GM19043 (cell line): ENCODE measurements at regions not wholly inside any gene's neighbourhood (a gene's known extent, or its start where the extent isn't known, plus 50 kb on each side); places are given as distances from the start of the nearest gene placed in this dataset.

ENCODE experiments used
- ATAC-seq: cut with Tn5 transposase; IDR thresholded peaks from one replicate; pipeline ENCODE4 v1.9.1; 2021; ENCODE audit warnings: low read depth; ENCODE audit not compliant: unreplicated experiment

- ATAC-seq = no peak
Observed at GRCh38 chr2:160989778-160990177, 170.4 kb upstream of the TANK start.

- no peak for ATAC-seq
Observed at GRCh38 chr2:160993654-160994061, 166.6 kb upstream of the TANK start.

DNA sequence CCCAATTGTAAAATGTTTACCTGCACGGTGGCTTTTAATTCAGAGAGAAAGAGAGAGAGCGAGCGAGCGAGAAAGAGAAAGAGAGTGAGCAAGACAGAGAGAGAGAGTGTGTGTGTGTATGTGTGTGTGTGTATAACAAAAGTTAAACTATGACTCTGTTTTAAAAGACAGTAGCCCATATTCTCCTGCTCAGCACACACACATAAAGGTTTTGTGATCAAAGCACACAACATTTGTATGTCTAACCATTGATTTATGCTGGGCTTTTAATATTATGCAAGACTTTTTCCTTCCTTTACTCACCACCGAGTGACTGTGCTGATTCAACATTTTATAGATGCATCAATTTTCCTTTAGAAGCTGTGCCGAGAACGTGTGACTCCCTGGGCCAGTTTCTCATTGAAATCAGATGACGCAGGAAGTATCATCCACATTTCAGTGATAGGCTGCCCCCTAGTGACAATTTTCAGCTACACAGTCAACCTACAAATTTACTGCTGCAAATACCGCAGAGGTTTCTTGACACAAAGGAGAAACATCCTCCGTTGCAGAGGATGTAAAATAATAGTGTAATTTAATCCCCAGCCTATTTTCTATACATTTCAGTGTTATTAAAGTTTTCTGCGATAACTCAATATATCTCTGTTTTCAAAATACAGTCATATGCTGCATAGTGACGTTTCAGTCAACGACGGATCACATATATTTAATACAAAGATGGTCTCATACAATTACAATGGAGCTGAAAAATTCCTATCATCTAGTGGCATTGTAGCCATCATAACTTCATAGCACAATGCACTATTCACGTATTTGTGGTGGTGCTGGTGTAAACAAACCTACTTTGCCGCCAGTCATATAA, 165.9 kb upstream of the TANK start:
- peak; percentile 90 for ATAC-seq

- ATAC-seq = no peak
Observed at GRCh38 chr2:160996584-160996983, 163.6 kb upstream of the TANK start.

DNA sequence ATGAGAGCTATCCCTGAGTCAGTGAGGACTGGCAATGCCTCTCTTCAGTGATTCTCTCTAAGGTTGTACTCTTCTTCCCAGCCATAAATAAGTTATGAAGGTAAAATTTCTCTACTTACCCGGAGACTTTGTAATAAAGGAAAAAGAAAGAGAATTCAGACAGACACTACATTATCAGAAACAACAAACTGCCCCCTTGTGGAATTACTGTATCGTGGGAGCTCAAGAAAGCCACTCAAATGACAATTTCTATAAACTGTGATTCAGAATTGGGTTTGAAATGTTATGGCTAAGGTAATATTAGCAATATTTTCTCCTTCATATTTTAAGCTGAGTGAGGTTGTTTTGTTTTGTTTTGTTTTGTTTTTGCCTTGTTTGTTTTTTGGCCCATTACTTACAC, 155.8 kb upstream of the TANK start:
- no peak for ATAC-seq

DNA sequence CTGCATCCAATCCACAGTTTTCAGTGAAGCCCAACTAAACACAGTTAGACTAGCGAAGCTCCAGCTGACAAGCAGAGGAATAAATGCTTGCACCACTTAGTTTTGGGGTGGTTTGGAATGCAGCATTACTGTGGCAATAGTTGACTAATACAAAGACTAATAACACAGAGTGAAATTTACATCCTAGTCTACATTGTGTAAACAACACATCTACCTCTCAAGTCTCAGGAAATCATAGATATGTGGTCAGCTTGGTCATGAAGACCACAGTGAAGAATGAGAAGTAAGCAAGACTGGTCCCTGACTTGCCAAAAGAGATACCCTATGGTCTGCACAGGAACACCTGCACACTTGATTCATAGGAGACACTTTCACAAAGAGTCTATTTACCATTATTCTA, 155.1 kb upstream of the TANK start:
- peak; percentile 51 for ATAC-seq

- ATAC-seq = no peak
Observed at GRCh38 chr2:161008311-161008710, 151.9 kb upstream of the TANK start.

- no peak for ATAC-seq
Observed at GRCh38 chr2:161010503-161011015, 149.7 kb upstream of the TANK start.

DNA sequence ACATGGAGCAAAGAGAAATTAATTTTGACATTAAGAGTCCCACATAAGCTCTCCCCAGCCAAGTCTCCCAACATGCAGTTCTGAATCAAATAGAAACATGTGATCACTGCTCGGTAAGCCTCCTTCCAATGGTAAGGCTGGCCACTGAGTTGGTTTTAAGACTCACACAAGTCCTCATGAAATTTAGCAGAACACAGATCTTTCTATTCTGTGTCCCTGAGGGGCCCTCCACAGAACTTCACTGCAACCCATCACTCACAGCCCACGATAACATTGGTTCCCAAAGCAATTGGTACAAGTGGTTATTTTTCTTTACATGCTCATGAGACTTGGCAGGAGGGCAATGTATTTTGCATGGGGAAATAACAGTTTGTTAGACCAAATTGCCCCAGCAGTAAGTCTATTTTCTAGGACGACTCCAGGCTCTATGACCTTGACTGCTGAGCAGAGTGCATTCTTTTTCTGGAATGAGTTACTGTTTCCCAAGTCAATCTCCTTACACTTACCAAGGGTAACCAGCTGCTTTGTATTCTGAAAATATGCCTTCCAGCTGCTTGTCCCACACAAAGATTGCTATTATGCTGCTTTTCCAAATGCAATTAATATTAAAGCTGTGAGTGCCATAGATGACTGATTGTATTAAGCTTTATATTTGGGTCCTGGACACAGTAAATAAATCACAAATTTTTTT, 142.3 kb upstream of the TANK start:
- ATAC-seq = no peak

- ATAC-seq = no peak
Observed at GRCh38 chr2:161019311-161019710, 140.9 kb upstream of the TANK start.

DNA sequence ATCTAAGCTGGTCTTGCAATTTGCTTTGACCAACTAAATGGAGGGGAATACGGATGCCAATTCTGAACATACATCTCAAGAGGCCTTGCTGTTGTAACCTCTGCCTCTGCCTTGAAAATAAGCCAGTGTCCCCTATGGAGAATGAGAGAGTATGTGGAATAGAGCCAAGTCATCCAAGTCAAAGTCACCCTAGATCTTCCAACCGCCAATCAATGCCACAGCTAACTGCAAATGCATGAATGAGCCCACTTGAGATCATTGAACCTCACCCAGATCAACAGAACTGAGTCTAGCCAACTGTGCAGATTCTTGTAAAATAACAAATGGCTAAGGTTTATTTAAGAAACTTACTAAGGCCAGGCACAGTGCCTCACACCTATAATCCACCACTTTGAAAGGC, 139.8 kb upstream of the TANK start:
- no peak for ATAC-seq

- ATAC-seq = no peak
Observed at GRCh38 chr2:161028581-161028980, 131.6 kb upstream of the TANK start.

DNA sequence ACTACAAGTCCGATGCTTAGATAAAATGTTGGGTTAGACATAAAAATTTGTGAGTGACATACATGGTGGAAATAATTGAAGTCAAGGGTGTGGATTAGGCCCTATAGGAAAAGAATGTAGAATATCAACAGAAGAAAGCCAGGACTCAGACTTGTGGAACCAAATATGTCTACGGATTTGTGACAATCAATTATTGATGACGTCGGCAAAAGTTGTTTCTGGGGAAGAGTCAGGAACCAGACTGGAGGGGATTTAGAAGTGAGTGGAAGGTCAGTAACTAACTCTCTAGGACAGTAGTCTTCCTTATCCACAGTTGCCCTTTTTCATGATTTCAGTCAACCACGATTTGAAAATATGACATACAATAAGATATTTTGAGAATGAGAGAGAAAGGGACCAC, 130.9 kb upstream of the TANK start:
- no peak for ATAC-seq

- ATAC-seq = no peak
Observed at GRCh38 chr2:161030260-161031063, 129.8 kb upstream of the TANK start.

- ATAC-seq = no peak
Observed at GRCh38 chr2:161031511-161031910, 128.7 kb upstream of the TANK start.

- ATAC-seq = no peak
Observed at GRCh38 chr2:161032635-161033034, 127.6 kb upstream of the TANK start.

DNA sequence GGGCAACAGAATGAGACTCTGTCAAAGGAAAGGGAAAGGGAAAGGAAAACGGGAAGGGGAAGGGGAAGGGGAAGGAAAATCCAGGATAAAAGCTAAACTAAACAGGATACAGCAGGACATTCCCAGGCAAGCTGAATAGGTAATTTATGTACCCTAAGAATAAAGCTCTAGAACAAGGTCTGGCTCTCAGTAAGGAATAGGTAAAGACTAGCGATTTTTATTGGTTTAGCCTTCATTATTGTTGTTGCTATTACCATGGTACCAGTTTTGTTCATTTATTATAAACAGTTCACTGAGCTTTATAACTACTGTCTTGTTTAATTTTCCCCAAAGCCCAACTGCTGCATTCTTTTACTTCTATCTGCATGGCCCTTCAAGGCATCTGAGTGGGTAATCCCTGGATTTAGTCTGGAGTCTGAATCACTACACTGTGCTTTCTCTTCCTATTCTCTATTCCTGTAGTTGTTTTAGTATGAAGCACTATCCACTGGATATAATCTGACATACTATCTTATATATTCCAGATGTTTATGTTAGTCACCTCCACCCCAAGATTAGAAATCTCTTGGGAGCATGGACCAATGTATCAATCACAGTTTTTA, 127.1 kb upstream of the TANK start:
- ATAC-seq = no peak

- ATAC-seq = no peak
Observed at GRCh38 chr2:161036926-161037325, 123.3 kb upstream of the TANK start.

DNA sequence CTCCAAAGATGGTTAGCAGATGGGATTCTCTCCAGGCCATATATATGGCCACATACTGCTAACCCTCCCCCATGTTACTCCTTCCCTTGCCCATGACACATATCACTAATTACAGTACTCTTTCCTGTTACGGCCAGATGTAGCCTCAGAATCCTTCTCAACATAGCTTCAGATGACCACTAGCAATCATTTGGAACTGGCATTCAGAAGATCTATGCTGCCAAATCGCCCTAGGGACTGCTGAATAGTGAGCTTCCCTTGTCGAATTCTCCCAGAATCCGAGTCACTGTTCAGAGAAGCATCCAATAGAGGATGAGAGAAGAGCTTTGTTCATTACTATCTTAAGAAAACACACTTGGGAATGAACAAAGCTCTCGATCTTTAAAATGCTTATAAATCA, 121.2 kb upstream of the TANK start:
- no peak for ATAC-seq

DNA sequence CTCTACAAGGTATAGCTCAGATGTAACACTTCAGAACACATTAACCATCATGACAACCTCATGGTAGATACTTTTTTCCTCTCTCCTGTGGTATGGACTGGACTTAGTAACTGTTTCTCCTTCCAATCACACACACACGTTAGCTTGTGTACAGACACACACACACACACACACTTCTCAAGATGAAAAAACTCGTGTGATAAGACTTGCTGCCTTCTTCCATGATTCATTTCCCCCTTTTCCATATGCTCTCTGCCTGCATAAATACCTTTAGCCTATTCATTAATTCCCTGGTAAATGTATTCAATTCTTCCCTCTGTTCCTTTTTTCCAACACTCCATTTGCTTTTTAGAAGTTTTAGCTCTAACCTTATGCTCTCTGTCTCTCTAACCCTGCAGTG, 118.9 kb upstream of the TANK start:
- ATAC-seq = no peak
